Glomerular visceral epithelial cell (primary cell): ENCODE measurements at regions not wholly inside any gene's neighbourhood (a gene's known extent, or its start where the extent isn't known, plus 50 kb on each side); places are given as distances from the start of the nearest gene placed in this dataset.
"Not testable (repeated sequence)": the region's sequence is repeated elsewhere in the genome, so short reads cannot be mapped to it uniquely, and the experiment has no call there.

Experiments
- DNase-seq: peaks from one replicate; pipeline ENCODE4 v3.0.0-alpha.2; 2016; ENCODE audit errors: extremely low spot score

DNA sequence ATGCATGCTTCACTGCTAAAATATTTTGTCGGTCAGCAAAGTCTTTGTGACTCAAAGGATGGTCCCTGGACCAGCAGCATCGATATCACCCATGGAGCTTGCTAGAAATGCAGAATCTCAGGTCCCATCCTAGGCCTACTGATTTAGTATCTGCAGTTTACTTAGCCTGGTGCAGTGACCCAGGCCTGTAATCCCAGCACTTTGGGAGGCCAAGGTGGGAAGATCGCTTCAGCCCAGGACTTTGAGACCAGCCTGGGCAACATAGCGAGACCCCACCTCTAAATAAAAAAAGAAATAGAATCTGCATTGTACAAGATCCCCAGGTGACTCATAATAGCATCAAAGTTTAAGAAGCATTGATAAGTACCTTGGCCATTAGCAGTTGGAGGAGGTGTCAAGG is 248.7 kb downstream of the CD83 start:
- no peak for DNase-seq

DNA sequence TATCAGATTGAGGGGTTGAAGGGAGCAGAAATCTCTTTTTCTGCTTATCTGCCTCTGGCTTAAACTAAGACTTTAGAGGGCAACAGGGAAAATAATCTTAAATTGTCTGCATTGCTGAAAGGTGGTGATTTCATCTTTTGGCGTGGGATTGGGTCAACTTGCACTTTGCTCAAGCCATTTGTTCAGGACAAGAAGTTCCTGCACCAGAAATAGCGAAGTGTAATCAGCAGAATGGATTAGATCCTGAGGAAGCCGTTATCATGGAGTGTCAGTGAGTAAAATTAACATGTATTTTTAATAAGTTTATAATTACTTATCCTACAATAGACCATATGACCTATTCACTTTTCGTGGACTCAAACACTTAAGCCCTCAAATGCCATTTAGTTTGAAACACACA is 249.3 kb downstream of the CD83 start:
- no peak for DNase-seq

DNA sequence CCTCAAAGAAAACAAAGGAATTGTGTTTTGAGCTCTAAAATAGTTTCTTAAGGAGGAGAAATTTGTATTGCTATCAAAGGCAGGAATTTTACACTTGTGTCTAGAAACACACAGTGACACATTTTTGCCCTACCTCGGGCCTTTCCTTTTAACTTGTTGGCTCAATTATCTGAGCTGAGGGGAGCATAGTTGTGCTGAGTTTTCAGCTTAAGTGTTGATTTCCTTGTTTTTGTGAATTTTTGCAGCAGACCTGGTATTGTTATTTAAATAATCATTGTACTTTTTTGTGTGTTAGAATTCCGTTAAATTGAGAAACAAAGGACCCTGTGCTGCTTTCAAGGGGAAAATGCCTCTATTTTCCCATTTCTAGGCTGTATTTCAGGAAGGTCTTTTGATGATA is 249.7 kb downstream of the CD83 start:
- no peak for DNase-seq

DNA sequence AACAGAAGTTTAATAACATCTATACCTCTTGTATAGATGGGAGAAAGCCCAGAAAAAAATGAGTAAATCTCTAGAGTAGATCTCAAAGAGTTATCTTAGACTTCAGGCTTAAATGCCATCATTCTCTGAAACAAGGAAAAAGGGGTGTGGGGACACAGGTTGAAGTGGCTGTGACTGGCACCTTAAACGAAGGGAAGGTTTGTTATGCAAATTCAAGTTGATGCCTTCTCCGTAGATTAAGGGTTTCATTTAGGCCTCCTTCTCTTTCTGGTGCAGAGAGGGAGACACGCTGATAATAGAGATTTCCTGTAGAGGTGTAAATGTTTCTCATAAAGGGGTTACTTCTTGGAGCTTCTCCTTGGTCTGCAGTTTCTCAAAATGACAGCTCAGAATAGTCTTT is 252.1 kb downstream of the CD83 start:
- DNase-seq: no peak

DNA sequence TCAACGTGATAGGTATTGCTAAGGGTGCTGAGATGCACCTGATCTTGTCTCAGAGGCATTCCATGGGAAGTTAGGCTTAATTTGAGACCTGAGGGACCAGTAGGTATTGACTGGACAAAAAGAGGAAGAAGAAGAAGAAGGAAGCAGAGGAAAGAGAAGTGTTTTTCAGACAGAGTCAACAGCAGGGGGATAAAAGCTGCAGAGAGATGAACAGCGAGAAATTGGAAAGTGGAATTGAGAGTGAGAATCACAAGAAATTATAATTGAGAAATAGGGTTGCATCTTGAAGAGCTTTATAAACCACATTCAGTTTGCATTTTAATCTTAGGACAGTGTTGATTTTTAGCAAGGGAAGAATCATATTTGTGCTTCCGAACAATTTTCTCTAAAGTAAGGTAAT is 254.0 kb downstream of the CD83 start:
- no peak for DNase-seq

DNA sequence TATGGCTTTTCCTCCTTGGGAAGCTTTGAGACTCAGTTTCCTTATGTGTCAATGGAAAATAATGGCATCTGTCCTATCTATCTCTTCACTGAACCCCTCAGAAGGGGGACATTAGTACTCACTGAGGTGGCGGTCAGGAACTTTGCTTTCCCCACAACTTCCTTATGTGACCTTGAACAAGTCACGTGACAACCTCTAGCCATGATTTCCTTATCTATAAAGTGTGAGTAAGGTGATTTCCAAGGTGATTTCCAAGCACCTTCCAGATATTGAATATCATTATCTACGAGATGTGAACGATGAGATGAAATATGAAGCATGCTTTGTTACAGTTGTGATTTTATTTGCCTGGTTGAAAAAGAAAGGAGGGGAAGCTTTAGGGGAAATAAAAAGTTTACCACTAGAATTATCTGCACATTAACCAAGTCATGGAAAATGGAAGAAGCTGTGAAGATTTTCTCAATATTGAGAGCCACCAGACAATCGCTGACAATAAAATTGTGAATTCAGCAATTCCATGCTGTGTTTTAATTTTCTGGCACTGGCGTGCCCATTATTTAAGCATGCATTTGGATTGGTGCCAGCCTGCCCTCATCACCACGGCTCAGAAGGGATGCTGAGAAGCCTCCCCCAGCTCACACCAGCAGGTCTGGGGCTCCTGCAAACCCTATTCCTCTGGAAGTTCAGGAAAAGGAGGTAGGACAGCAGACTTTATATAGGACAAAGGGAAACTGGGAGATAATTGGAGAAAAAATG is 255.3 kb downstream of the CD83 start:
- no peak for DNase-seq

DNA sequence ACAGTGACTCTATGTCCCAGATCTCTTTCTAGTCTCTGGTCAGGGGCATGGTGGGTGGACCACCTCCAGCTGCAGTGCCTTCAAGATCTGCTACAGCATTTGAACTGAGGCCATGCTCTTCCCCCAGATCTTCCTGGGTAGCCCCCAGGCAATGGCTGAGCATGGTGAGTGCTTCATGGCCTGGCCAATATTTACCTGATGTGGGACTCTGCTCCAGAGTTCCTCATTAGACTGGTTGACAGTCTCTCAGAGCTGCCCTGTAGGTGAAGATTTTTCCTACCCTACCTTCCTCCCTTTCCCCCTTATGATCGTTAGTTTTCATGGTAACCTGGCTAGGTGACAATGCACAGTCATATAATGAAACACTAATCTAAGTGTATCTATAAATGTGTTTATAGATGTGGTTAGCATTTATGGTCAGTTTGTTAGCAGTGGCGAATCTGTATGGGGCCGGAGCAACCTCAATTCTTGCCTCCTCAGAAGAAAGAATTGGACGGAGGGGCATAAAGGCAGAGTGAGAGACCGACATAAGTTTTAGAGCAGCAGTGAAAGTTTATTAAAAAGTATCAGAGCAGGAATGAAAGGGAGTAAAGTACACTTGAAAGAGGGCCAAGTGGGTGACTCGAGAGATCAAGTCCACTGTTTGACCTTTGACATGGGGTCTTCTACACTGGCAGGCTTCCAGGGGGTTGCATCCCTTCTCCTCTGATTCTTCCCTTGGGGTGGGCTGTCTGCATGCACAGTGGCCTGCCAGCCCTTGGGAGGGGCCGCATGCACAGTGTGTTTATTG is 256.3 kb downstream of the CD83 start:
- no peak for DNase-seq

DNA sequence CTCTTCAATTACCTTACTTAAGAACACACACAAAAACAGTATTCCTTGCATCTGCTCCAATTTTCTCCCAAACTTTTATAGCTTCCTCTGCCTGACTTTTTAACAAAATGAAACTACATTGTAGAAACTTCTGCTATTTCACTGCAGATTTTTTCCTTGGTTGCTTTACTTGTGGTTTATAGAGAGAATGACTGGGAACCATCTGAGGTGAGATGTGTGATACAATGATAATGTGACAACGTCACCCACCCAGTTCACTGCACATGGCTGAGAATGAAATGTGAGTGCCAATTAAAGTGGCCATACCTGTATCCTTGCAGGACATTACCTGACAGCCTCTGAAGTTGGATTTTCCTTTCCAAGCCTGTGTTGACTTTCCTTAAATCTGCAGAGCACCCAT is 258.4 kb downstream of the CD83 start:
- DNase-seq: no peak

DNA sequence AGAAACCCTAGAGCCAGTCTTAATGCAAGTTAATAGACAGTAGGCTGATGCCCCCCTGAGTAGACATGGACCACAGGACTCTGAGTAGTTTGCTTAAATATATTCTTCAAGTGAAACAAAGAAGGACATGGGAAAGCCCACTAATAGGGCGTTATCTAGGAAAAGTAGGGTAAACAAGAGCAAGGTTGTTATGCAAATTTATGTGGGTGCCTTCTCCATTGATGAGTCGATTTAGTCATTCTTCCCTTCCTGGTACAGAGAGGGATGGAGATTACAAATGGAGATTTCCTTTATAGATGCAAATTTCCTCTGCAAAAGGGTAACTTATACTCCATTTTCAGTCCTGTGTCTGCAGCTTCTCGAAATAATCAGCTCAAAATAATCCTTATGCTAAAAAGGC is 262.0 kb downstream of the CD83 start:
- no peak for DNase-seq

DNA sequence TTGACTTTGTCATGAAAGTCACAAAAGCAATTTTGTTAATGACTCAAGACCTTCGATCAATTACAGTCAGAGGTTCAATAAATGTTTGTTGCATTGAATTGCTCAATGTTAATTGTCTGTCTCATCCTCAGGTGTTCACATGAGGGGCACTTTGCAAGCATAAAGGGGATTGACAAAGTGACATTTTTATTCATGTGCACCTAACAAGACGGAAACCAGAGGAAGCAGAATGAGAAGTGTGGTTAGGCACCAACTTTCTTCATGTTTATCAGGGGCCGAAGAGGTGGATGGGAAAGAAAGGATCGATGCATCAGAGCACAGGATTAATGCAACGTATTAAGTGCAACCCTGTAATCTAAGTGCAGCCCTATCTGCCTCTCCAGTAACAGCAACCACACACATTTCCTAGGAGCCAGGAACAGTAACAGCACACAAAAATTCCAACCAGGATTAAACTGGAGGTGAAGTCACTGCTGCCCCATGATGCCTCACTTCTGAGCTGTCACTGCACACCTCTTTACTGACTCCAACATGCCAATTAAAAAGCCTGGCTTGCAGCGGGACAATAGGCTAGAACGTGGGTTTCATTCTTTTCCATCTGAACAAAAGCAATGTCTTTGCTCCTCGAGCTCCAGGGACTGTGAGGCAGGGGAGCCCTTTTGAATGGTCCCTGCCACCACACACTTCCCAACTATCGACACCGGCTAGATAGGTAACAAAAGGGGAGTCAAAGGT is 262.7 kb downstream of the CD83 start:
- no peak for DNase-seq

DNA sequence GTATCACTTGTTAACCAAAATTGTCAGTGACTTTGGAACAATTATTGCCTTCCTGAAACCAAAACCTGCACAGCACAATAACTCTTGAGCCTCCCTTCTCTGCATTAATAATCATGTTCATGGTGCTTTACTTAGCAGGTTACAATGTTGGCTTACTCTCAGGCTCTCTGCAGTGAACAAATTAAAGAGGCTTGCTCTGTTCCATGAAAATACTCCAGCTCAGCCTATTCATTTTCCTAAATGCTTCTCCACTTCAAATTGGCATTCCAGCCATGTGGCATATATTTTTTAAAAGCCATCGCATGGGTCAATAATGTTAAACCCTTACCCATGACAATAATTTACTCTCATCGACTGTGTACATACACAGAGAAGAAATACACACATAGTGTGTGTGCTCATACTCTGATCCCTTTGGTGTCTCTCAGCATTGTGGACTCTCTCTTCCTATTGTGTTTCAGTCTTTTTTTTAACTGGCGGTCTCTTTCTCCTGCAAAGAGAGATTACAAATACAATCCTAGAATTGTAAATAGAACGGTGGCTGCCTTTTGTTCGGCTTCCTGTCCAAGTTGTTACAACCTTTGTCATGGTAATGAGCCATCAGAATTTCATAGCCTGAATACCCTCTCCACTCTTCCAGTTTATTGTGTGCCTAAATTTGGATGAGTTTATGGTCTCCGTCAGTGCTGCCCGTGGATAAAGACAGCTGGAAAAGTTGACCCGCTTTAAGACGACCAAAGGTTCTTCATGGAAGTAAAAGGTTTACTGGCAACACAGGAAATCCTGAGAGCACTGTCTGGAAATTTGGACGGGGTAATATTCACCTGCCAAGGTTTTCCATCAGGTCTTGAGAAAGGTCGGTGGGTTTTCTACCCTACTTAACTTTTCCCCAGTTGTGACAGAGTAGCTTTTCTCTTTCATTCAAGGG is 263.6 kb downstream of the CD83 start:
- DNase-seq: no peak

DNA sequence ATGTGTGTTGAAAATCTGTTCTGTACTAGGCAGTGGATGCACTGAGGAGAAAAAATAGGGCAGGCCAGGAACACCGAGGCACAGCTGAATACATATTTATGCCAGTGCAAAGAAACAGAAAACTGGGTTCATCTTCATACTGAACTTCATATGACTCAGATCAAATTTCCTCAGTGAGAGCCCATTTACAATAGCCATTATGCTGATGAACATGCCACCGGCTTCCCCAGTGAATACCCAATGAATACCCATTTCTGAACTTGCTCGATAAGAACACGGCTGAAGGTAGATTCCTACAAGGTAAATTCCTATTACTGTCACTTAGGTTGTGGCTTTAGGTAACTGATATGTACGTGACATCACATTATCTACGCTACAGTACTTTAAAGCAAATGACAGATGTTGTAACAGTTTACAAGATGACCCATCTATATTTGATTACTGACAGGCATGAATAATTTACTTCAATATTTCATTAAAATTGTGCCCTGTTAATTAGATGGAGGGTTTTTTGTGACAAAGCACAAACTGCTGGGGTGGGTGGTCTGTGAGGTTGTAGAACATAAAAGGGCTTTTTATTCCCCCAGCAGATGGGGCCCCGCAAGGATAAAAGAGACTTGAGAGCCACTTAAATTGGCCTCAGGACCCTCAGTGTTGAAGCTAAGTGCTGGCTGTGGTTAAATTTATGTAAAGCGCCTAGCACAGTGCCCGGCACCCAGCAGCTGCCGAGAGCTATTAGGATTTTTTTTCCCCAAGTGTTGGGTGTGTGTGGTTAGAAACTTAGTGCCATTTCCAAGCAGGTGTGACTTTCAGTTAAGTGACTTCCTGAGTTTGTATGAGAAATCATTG is 264.5 kb downstream of the CD83 start:
- no peak for DNase-seq

DNA sequence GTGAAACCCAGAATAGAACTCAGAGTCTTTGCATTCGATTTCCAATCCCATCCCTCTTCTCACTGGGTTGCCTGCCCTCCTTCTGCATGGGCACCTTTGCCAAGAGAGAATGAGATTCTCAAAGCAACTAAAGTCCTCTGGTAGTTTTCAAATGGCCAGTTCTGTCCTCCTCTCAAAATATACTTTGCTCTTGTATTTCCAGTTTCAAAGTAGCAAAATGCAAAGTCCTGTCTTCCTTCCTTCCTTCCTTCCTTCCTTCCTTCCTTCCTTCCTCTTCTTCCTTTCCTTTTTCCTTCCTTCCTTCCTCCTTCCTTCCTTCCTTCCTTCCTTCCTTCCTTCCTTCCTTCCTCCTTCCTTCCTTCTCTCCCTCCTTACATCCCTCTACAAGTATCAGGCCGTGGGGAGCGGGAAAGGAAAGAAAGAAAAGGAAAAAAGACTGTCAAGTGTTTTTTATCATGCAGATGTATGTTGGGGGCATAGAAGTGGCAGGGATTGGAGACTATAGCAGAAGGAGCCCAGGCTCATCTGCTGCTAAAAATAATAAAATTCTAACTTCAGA is 265.2 kb downstream of the CD83 start:
- no peak for DNase-seq

DNA sequence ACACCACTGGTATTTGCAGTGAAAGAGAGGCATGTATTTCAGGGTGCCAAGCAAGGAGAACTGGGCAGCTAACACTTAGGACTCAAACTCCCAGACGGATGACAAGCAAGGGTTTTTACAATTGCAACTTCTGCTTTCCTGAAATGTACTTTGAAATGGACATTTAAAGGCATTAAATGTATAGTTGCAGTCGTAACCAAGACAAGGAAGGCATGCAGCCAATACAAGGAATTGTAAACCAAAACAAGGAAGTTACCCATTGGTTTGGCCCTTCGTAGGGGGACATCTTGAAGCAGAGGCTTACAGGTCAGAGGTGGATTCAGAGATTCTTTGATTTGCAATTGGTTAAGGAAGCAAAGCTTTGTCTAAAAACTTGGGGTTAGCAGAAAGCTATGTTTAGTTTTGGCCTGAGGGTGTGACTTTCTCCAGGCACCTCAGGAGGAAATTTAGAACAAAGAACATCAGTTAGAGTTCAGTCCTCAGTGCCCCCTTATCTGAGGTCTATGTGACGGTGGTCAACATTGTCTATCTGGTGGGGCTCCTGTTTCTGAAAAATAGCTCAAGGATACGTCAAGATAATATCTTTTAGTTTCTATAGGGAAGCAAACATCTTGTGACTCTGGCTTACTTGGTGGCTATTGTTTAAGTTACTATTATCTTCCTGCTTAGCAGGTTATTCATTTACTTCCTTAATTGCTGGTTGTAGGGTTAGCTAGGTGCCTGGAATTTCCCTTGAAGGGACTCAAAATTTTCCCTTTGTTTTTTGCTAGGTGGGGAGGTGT is 266.0 kb downstream of the CD83 start:
- DNase-seq: no peak

DNA sequence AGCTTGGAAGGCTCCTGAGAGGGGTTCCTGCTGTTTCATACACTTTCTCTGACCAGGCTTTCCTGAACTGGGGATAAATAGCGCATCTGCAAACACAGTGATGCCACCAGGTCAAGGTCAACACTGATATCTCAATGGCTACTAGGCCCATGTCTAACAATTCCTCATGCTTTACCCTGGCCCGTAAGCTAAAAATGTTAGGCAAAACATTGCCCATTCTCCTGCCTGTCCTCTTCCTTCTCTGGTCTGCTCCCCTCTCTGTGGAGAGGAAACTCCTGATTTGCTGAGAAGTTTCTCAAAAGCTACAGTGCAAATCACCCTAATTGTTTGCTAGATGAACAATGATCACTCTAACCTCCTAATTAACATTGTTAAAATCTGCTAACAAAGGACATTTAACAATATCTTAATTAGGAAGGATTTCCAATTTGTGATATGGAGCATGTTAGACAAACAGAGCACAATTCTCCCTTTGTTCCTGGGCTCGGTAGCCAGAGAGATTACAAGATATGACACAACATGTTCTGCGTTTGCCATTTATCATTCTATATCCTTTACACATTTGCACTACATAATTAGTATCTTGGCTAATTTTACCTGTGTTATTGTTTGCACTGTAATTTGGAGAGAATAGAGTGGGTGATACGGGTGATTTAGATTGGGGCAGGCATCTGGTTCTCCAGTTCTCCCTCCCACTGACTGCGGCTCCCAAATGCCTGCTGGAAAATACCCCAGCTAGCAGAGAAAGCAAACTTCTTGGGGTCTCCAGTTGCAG is 266.8 kb downstream of the CD83 start:
- DNase-seq: no peak

DNA sequence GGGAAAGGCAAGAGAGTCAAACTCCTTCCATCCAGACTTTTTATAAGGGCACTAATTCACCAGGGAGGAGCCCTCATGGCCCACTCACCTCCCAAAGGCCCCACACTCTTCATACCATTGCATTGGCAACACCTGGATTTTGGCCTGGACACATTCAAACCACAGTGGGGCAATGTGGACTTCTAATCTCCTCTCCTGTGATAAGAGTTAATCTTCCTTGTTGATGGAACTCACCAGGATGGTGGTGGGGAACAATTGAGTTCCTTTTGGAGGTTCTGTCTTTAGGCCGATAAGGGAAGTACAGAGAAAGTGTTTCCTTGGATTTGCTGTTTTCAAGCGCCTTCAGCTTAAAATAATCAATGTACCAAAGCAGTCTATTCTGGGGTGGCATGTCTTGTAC is 268.7 kb downstream of the CD83 start:
- DNase-seq: no peak

DNA sequence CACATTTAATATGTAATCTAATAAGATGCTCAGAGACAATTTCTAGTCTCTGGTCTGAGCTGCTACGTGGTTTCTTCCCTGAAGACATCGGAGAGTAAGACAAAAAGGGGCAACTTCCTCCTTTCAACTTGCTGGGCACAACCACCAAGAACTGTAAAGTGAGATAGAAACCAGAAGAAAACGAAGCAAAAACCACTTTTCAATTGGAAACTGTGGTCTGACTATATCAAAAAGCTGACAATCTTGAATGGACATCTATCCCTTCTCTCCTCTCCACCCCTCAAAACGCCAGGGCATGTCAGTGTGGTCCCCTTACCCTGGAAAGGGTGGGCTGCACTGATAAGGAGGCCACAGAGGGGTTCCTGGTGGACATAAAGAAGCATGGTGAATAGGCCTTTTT is 269.1 kb downstream of the CD83 start:
- DNase-seq: no peak

DNA sequence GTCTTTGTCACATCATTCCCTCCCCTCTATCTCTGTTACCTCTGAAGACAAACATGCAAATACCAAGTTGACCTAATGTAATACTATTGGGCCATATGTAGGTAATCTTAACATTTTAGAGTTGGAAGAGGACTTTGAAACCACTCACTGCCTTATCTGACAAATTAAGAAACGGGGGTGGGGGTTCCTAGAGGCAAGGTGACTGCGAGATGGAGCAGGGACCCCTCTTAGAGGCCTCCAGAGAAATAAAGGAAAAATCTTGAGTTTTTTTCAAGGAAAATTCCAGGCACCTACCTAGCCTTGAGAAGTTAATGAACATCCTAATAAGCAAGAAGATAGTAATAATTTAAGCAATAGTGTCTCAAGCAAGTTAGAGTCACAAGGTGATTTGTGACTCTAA is 270.8 kb downstream of the CD83 start:
- DNase-seq: no peak

DNA sequence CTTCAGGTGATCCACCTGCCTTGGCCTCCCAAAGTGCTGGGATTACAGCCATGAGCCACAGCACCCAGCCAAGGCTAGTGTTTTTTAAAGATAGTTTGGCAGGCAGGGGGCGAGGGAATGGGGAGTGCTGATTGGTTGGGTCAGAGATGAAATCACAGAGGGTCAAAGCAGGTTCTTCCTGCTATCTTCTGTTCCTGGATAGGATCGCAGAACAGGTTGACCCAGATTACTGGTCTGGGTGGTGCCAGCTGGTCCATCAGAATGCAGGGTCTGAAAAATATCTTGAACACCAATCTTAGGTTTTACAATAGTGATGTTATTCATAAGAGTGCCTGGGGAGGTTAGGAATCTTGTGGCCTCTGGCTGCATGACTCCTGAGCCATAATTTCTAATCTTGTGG is 272.2 kb downstream of the CD83 start:
- not testable (repeated sequence) for DNase-seq
